ENCODE measurements at regions not wholly inside any gene's neighbourhood (a gene's known extent, or its start where the extent isn't known, plus 50 kb on each side); places are given as distances from the start of the nearest gene placed in this dataset.

GRCh38 chr3:159817126-159817525 is 171.5 kb upstream of the IL12A start:
- 91 to 93% (median 92%) methylated on average over 6 of the region's 6 CpGs for WGBS, 4 donors
- TF ChIP-seq CTCF (IDR thresholded peaks at IDR 0.05): no peak
- TF ChIP-seq POLR2A (IDR thresholded peaks at IDR 0.05): no peak

DNA sequence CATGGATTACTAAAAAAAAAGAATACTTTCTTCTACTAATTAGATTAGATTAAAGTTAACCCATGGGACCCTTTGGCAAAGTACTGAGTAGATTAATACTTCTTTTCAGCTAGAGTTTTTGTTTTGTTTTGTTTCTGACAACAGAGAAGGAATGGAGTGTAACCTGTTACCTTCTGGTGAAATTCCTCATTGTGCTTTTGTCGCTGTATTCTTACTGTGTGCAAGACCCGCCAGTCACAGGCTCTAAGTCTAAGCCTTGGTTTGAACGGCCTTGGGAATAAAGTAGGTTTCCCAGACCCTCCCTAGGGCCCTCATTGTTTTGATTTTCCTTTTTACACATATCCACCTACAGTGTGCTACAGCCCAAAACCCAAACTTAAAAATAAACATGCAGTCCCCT is 171.1 kb upstream of the IL12A start:
- Histone ChIP-seq H3K9me3 (replicated peaks in 1 of 3) (no peaks in the 10 kb centered on the region), H3K4me1 (replicated peaks in 1 of 2) (no peaks in the 10 kb centered on the region), H3K36me3 (replicated peaks in 1 of 2) (no peaks in the 10 kb centered on the region), H3K4me3 (no peak overlapping the region), H3K27me3 (no peaks in the 10 kb centered on the region), H3K27ac (no peak overlapping the region)
- 81 to 88% (median 87%) methylated on average over 3 of the region's 3 CpGs for WGBS, 4 donors
- DNase-seq: no peak
- intact Hi-C loops (cut with DNase I): loop anchor here in 1 of 2 donors (10.0 kb wide), 1 partner anchor 553 kb away; no protein-coding TSS in a partner anchor
- TF ChIP-seq CTCF (IDR thresholded peaks at IDR 0.05) (no peak), POLR2A (IDR thresholded peaks at IDR 0.05) (no peak)

More at GRCh38 chr3:159817126-159817525, 171.5 kb upstream of the IL12A start:
- Histone ChIP-seq H3K27me3 (no peaks in the 10 kb centered on the region), H3K4me3 (no peak overlapping the region), H3K9me3 (replicated peaks in 1 of 3) (no peaks in the 10 kb centered on the region), H3K36me3 (replicated peaks in 1 of 2) (no peaks in the 10 kb centered on the region), H3K27ac (no peak overlapping the region), H3K4me1 (replicated peaks in 1 of 2) (no peaks in the 10 kb centered on the region)
- DNase-seq: no peak
- intact Hi-C loops (cut with DNase I): loop anchor here in 1 of 2 donors (10.0 kb wide), 1 partner anchor 552 kb away; no protein-coding TSS in a partner anchor

DNA sequence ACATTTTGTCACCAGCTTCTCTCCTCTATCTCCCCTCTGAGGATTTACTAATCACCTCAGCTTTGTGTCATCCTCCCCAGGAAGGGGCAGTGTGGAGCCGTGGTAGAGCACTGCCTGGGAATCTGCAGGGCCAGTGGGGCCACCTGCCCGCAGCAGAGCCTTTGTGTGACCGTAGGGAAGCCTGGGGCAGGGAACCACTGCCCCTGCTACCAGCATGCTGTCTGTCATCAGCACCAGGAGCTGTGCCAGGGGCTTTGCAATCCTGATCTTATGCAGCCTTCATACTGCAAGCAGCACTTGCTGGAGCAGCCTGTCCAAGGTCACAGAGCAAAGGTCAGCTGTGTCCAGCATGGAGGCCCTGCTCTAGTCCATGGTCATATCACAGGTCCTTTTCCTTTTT is 170.2 kb upstream of the IL12A start:
- Histone ChIP-seq H3K9me3 (replicated peaks in 1 of 3) (no peaks in the 10 kb centered on the region), H3K4me3 (no peak overlapping the region), H3K27me3 (no peaks in the 10 kb centered on the region), H3K4me1 (replicated peaks in 1 of 2) (no peaks in the 10 kb centered on the region), H3K27ac (no peak overlapping the region), H3K36me3 (replicated peaks in 1 of 2) (no peaks in the 10 kb centered on the region)
- peak in 6 of 7 donors; percentile 23 to 62 (median 46) for DNase-seq
- TF ChIP-seq POLR2A (IDR thresholded peaks at IDR 0.05) (no peak), CTCF (IDR thresholded peaks at IDR 0.05) (no peak)
- intact Hi-C loops (cut with DNase I): loop anchor here in 1 of 2 donors (10.0 kb wide), 1 partner anchor 554 kb away; no protein-coding TSS in a partner anchor
- WGBS, 4 donors: 33 to 47% (median 40%) methylated on average over 1 to 3 of the region's 3 CpGs; no CpG with 5 or more reads in 1 of the 4 donors

- TF ChIP-seq POLR2A (IDR thresholded peaks at IDR 0.05): no peak
- no peak for TF ChIP-seq CTCF (IDR thresholded peaks at IDR 0.05)
Observed at GRCh38 chr3:159818997-159819500, 169.6 kb upstream of the IL12A start.

More at GRCh38 chr3:159818997-159819500, 169.6 kb upstream of the IL12A start:
- intact Hi-C loops (cut with DNase I): loop anchor here in 1 of 2 donors (10.0 kb wide), 1 partner anchor 554 kb away; no protein-coding TSS in a partner anchor
- 53 to 64% (median 56%) methylated on average over 3 of the region's 3 CpGs for WGBS, 4 donors
- Histone ChIP-seq H3K36me3 (replicated peaks in 1 of 2) (no peaks in the 10 kb centered on the region), H3K27ac (no peak overlapping the region), H3K4me3 (no peak overlapping the region), H3K4me1 (replicated peaks in 1 of 2) (no peaks in the 10 kb centered on the region), H3K9me3 (replicated peaks in 1 of 3) (no peaks in the 10 kb centered on the region), H3K27me3 (no peaks in the 10 kb centered on the region)
- DNase-seq: no peak

Data from adrenal gland (tissue), 9 donors.